ENCODE measurements at regions not wholly inside any gene's neighbourhood (a gene's known extent, or its start where the extent isn't known, plus 50 kb on each side); places are given as distances from the start of the nearest gene placed in this dataset.

- DNase-seq (ENCODE audit: low read depth), result no peak
These were observed 156.1 kb downstream of the DLL1 start for GRCh38 chr6:170134471-170135440.

GRCh38 chr6:170134031-170134470 lies 156.8 kb downstream of the DLL1 start:
- no peak for DNase-seq (ENCODE audit: low read depth)

GRCh38 chr6:170132561-170132991 lies 158.3 kb downstream of the DLL1 start:
- DNase-seq (ENCODE audit: low read depth), result no peak

- no peak for DNase-seq (ENCODE audit: low read depth)
These were observed 158.8 kb downstream of the DLL1 start for GRCh38 chr6:170132011-170132521.

GRCh38 chr6:170131351-170131750 lies 159.5 kb downstream of the DLL1 start:
- DNase-seq (ENCODE audit: low read depth), result no peak

- no peak for DNase-seq (ENCODE audit: low read depth)
These were observed 160.1 kb downstream of the DLL1 start for GRCh38 chr6:170130771-170131241.

- DNase-seq (ENCODE audit: low read depth), result no peak
These were observed 160.7 kb downstream of the DLL1 start for GRCh38 chr6:170130201-170130621.

- DNase-seq (ENCODE audit: low read depth), result no peak
These were observed 161.1 kb downstream of the DLL1 start for GRCh38 chr6:170129691-170130171.

GRCh38 chr6:170128811-170129681 lies 161.8 kb downstream of the DLL1 start:
- DNase-seq (ENCODE audit: low read depth), result no peak

GRCh38 chr6:170128346-170128745 lies 162.5 kb downstream of the DLL1 start:
- DNase-seq (ENCODE audit: low read depth), result no peak

- no peak for DNase-seq (ENCODE audit: low read depth)
These were observed 163.7 kb downstream of the DLL1 start for GRCh38 chr6:170127151-170127550.

- DNase-seq (ENCODE audit: low read depth), result no peak
These were observed 165.2 kb downstream of the DLL1 start for GRCh38 chr6:170125456-170126300.

- no peak for DNase-seq (ENCODE audit: low read depth)
These were observed 166.0 kb downstream of the DLL1 start for GRCh38 chr6:170124836-170125235.

GRCh38 chr6:170124150-170124549 lies 166.7 kb downstream of the DLL1 start:
- DNase-seq (ENCODE audit: low read depth), result no peak

- no peak for DNase-seq (ENCODE audit: low read depth)
These were observed 168.2 kb downstream of the DLL1 start for GRCh38 chr6:170122651-170123050.

GRCh38 chr6:170117111-170117972 lies 173.5 kb downstream of the DLL1 start:
- no peak for DNase-seq (ENCODE audit: low read depth)

- DNase-seq (ENCODE audit: low read depth), result no peak
These were observed 174.2 kb downstream of the DLL1 start for GRCh38 chr6:170116636-170117035.

- no peak for DNase-seq (ENCODE audit: low read depth)
These were observed 175.7 kb downstream of the DLL1 start for GRCh38 chr6:170114956-170115855.
